B cell (primary cell): ENCODE measurements at regions not wholly inside any gene's neighbourhood (a gene's known extent, or its start where the extent isn't known, plus 50 kb on each side); places are given as distances from the start of the nearest gene placed in this dataset.

Source experiments
- EZH2 ChIP-seq: IDR thresholded peaks from 2 replicates; pipeline ENCODE4 v1.6.1; 2012; ENCODE audit warnings: borderline replicate concordance, low read depth, mild to moderate bottlenecking, moderate library complexity, low read length; ENCODE audit not compliant: insufficient read depth, poor library complexity, severe bottlenecking
- TF ChIP-seq, protein P1 (sequence below): fragments of 200-600 bp; IDR thresholded peaks from one replicate; pipeline ENCODE4 v1.8.0; 2022; ENCODE audit warnings: antibody characterized with exemption, mild to moderate bottlenecking

DNA sequence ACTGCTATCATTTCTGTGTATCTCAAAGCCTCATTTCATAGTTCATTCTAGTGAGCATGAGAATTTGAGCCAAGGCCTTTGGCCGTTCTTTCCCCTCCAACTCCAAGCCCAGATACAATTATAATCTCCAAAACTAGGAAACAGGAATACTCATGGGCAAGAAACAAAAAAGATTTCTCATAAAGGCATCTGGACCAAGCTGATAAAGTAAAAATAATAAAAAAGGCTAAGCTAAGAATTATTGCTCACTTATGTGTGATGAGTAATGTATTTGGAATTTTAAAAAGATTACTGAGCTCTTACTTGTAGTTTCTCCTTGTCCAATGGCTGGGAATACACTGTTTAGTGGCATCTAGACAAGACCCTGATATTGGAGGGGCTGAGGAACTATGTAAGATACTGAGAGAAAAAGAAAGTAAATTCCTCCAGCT, 196.4 kb upstream of the POM121L12 start:
- TF ChIP-seq, protein P1, sequence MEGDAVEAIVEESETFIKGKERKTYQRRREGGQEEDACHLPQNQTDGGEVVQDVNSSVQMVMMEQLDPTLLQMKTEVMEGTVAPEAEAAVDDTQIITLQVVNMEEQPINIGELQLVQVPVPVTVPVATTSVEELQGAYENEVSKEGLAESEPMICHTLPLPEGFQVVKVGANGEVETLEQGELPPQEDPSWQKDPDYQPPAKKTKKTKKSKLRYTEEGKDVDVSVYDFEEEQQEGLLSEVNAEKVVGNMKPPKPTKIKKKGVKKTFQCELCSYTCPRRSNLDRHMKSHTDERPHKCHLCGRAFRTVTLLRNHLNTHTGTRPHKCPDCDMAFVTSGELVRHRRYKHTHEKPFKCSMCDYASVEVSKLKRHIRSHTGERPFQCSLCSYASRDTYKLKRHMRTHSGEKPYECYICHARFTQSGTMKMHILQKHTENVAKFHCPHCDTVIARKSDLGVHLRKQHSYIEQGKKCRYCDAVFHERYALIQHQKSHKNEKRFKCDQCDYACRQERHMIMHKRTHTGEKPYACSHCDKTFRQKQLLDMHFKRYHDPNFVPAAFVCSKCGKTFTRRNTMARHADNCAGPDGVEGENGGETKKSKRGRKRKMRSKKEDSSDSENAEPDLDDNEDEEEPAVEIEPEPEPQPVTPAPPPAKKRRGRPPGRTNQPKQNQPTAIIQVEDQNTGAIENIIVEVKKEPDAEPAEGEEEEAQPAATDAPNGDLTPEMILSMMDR = no peak
- TF ChIP-seq EZH2 = no peak
